Upper lobe of left lung (tissue), 4 donors: ENCODE measurements at regions not wholly inside any gene's neighbourhood (a gene's known extent, or its start where the extent isn't known, plus 50 kb on each side); places are given as distances from the start of the nearest gene placed in this dataset.

ENCODE experiments used
- EP300 ChIP-seq, 4 donors: sonication (generic); formaldehyde crosslinking; IDR thresholded peaks; one replicate each; pipeline ENCODE4 v1.5.1; 2017; ENCODE audit warnings: antibody characterized with exemption in 4 of 4, control low read depth in 2 of 4
- TF ChIP-seq, protein P1 (sequence below), 6 experiments: fragments of 450-650 bp in 4 of 6; fragments of 200-600 bp in 2 of 6; sonication (generic) in 2 of 6; IDR thresholded peaks; one replicate each; pipeline ENCODE4 v1.5.1; 2016 to 2019; ENCODE audit warnings: antibody characterized with exemption in 6 of 6

DNA sequence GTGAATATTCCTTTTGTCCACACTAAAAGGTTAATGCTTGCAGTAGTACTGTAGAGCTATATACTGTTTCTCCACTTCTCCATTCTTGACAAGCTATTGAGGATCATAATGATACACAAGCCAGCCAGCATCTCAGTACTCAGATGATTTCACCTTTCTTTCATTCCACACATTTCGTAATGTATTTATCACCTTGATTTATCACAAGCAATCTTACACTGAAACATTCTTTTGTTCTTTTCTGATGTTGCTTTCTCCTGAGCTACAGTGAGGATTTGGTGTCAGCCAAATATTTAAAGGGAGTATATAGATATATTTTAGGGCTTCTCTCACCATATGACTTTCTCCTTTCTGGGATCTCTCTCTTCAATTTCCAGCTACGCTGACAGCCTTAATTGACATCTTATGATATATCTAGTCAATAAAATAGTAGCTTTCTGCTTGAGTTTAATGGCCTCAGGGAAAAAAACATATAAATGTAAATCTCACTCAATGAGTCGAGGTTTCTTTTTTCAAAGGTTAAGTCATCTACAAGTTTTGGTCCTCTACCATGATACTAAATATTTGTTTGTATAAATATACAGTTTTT lies 1327.0 kb downstream of the NSUN3 start:
- TF ChIP-seq EP300 (IDR thresholded peaks at IDR 0.05), result no peak
- TF ChIP-seq, protein P1, sequence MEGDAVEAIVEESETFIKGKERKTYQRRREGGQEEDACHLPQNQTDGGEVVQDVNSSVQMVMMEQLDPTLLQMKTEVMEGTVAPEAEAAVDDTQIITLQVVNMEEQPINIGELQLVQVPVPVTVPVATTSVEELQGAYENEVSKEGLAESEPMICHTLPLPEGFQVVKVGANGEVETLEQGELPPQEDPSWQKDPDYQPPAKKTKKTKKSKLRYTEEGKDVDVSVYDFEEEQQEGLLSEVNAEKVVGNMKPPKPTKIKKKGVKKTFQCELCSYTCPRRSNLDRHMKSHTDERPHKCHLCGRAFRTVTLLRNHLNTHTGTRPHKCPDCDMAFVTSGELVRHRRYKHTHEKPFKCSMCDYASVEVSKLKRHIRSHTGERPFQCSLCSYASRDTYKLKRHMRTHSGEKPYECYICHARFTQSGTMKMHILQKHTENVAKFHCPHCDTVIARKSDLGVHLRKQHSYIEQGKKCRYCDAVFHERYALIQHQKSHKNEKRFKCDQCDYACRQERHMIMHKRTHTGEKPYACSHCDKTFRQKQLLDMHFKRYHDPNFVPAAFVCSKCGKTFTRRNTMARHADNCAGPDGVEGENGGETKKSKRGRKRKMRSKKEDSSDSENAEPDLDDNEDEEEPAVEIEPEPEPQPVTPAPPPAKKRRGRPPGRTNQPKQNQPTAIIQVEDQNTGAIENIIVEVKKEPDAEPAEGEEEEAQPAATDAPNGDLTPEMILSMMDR (IDR thresholded peaks at IDR 0.05), result no peak
